ENCODE measurements at regions not wholly inside any gene's neighbourhood (a gene's known extent, or its start where the extent isn't known, plus 50 kb on each side); places are given as distances from the start of the nearest gene placed in this dataset.
A peak's percentile ranks its signal among the peaks of the same experiment; 100 is the strongest.

DNA sequence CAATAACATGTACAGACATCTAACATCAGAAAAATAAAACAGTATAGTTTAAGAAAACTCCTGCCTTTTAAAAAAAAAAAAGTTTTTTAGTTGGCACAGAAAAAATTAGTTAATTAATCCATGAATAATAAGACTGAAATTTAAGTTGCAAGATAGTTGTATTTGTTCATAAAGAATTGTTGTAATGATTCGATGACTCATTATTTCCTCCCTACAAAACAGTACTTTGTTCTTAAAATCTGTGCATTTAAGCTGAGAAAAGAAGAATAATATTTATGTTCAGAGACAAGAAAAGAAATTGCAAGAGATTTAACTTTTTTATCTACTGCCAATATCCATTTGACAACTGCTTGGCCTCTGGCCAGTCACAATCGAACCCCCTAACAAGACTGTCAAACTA is 894.7 kb downstream of the ADGRL2 start:
- TF ChIP-seq, protein P1, sequence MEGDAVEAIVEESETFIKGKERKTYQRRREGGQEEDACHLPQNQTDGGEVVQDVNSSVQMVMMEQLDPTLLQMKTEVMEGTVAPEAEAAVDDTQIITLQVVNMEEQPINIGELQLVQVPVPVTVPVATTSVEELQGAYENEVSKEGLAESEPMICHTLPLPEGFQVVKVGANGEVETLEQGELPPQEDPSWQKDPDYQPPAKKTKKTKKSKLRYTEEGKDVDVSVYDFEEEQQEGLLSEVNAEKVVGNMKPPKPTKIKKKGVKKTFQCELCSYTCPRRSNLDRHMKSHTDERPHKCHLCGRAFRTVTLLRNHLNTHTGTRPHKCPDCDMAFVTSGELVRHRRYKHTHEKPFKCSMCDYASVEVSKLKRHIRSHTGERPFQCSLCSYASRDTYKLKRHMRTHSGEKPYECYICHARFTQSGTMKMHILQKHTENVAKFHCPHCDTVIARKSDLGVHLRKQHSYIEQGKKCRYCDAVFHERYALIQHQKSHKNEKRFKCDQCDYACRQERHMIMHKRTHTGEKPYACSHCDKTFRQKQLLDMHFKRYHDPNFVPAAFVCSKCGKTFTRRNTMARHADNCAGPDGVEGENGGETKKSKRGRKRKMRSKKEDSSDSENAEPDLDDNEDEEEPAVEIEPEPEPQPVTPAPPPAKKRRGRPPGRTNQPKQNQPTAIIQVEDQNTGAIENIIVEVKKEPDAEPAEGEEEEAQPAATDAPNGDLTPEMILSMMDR (conservative IDR thresholded peaks at IDR 0.05), result no peak
- no peak for TF ChIP-seq ZFX (IDR thresholded peaks at IDR 0.05)
- H3K27ac ChIP-seq, result no peak overlapping the region

DNA sequence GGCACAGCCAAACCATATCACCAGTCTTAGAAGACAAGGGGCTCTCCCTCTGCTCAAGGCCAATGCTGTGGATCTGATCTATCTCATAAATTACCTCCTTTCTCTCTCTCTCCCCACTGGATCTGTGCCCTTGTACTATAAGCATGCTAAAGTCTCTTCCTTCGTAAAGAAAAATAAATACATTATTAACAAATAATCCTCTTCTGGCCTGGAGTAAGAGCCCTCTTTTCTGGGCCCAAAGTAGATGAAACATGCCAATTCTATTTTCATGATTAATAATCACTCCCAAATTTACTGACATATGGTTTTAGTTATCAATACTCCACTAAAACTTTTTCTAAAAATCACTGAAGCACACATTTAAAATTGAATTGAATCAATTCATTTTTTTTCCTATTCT is 889.7 kb downstream of the ADGRL2 start:
- H3K27ac ChIP-seq, result no peak overlapping the region
- TF ChIP-seq, protein P1 (conservative IDR thresholded peaks at IDR 0.05), result no peak
- no peak for TF ChIP-seq ZFX (IDR thresholded peaks at IDR 0.05)

DNA sequence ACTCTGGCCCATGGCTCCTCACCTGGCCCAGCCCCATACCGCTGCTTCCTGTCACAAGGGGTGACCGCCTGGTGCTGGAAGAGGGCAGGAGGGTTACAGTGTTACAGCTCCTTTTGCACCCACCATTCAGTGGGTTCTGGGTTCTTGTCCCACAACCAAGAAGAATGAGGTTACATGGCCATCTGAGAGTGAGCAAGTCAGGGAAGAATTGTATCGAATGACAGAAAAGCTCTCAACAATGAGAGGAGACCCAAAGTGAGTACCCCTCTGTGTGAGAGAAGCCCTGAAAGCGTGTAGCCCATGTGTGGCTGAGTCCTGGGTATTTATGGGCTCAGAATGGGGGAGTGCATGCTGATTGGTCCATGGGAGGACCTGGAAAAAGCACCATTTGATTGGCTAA is 888.5 kb downstream of the ADGRL2 start:
- no peak overlapping the region for H3K27ac ChIP-seq
- TF ChIP-seq, protein P1 (conservative IDR thresholded peaks at IDR 0.05), result no peak
- TF ChIP-seq ZFX (IDR thresholded peaks at IDR 0.05), result no peak

DNA sequence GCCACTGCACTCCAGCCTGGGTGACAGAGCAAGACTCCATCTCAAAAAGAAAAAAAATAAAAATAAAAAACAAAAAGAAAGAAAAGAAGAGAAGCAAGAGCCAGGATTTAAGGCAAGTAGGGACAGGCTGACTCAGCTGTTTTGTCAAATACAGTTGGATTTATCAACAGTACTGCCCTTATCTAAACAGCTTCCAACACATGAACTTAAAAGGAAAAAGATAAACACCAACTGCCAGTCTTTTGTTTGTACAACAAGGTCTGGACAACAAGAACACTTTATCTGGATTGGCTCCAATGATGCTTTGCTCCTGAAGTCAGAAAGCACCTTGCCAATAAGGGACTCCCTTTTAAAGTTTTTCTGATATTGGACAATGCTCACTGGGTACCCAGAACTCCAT is 886.0 kb downstream of the ADGRL2 start:
- TF ChIP-seq, protein P1 (conservative IDR thresholded peaks at IDR 0.05), result no peak
- no peak for TF ChIP-seq ZFX (IDR thresholded peaks at IDR 0.05)
- H3K27ac ChIP-seq, result peak overlapping the region; percentile 30; the same call in 1 of the 2 replicates

DNA sequence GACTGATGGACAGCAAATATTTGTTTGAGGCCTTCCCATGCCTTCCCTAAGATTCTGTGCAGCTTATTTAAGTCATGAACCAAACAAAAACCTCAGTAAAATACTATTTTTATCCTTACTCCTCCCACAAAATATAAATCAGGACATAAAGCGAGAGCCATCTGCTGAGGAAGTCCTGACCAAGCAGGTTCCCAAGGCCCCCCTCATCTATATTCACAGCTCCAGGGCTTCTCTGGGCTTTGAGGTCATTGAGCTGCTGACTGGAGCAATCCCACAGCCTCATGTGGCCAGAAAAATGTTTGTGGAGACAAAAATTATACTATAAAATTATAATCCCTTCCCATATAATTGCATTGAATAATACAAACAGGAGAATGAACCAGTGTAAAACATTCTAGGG is 846.2 kb downstream of the ADGRL2 start:
- TF ChIP-seq ZFX (IDR thresholded peaks at IDR 0.05), result no peak
- TF ChIP-seq, protein P1 (conservative IDR thresholded peaks at IDR 0.05), result no peak
- H3K27ac ChIP-seq, result no peak overlapping the region

DNA sequence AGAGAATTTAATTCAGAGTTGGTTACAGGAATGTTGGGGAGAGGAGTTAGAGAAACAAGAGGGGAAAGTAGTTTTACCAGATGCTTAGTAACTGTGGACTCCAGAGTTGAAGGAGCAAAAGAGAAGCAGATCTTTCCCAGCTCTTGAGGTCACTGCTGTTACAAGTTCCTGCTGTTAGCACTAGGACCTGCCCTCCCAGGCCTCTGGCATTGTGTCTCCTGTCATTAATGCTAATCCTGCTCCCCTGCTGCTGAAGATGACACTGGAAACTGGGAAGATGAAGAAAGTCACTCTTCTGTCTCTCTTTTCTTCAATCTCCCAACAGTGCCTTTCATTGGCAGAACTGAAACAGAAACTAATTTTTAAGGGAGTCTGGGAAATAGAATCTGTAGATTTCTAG is 845.6 kb downstream of the ADGRL2 start:
- no peak for TF ChIP-seq ZFX (IDR thresholded peaks at IDR 0.05)
- TF ChIP-seq, protein P1 (conservative IDR thresholded peaks at IDR 0.05), result no peak
- no peak overlapping the region for H3K27ac ChIP-seq

DNA sequence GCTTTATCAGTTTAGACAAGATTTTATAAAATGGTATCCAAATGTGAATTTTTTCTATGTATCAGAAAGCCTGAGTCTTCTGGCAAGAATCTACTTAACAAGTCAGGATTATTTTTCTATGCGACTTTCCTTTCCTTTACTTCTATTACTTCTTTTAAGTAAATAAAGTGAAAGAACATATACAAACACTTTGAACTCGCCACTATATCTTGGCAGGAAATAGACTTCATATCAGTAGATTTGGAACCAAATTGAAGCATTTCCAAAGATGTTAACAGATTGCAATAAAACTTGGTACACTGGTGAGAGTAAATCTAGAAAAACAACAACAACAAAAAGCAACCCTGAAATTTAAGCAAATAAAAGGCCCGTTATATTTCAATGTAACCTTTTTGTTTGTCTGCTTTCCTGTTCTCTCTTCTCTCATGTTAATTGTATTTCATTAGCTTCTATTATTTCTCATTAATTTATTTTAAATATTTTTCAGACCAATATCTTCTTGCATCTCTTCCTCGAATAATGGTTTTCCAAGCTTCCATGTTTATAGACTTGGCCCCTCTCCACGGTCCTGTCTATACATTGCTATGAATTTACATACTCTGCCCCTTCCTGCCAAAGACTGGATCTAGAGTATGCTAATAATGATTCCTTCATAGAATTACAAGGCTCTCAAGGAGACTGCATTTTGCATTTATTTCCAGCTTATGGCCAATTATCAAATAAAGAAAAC is 843.6 kb downstream of the ADGRL2 start:
- no peak for TF ChIP-seq ZFX (IDR thresholded peaks at IDR 0.05)
- TF ChIP-seq, protein P1 (conservative IDR thresholded peaks at IDR 0.05), result no peak
- H3K27ac ChIP-seq, result no peak overlapping the region

Measured in C4-2B (cell line).